Activated CD4-positive, CD25-positive, alpha-beta regulatory T cell treated with anti-CD3 and anti-CD28 coated beads, Interleukin-2, amount 50 U/mL, for 24 hours (primary cell): ENCODE measurements at regions not wholly inside any gene's neighbourhood (a gene's known extent, or its start where the extent isn't known, plus 50 kb on each side); places are given as distances from the start of the nearest gene placed in this dataset.
"Not testable (repeated sequence)": the region's sequence is repeated elsewhere in the genome, so short reads cannot be mapped to it uniquely, and the experiment has no call there.

Experiments
- ATAC-seq, 2 donors: fragments of 150-1000 bp; cut with Tn5 transposase; one replicate each; pipeline ENCODE4 v1.10.0; 2021; ENCODE audit warnings: mild to moderate bottlenecking in 1 of 2, moderate library complexity in 1 of 2

- no peak for ATAC-seq
These were observed 1064.9 kb downstream of the SLITRK5 start for GRCh38 chr13:88736026-88736425.

- ATAC-seq, result no peak
These were observed 1068.0 kb downstream of the SLITRK5 start for GRCh38 chr13:88739195-88739594.

- ATAC-seq, result no peak
These were observed 1073.1 kb downstream of the SLITRK5 start for GRCh38 chr13:88744289-88744688.

- no peak for ATAC-seq
These were observed 1073.8 kb downstream of the SLITRK5 start for GRCh38 chr13:88745011-88745410.

GRCh38 chr13:88752041-88752440, 1080.9 kb downstream of the SLITRK5 start:
- no peak for ATAC-seq

GRCh38 chr13:88754141-88754540, 1083.0 kb downstream of the SLITRK5 start:
- ATAC-seq, result no peak

- no peak for ATAC-seq
These were observed 1090.0 kb downstream of the SLITRK5 start for GRCh38 chr13:88761145-88761544.

GRCh38 chr13:88764103-88764502, 1092.9 kb downstream of the SLITRK5 start:
- no peak for ATAC-seq

GRCh38 chr13:88800505-88800904, 1129.3 kb downstream of the SLITRK5 start:
- no peak for ATAC-seq

- ATAC-seq, result no peak
These were observed 1130.2 kb downstream of the SLITRK5 start for GRCh38 chr13:88801361-88801760.

GRCh38 chr13:88802886-88803285, 1131.7 kb downstream of the SLITRK5 start:
- ATAC-seq, result no peak

- peak in 1 of 2 donors; percentile 55 for ATAC-seq
These were observed 1135.3 kb downstream of the SLITRK5 start for GRCh38 chr13:88806438-88806837.

GRCh38 chr13:88817560-88817959, 1146.4 kb downstream of the SLITRK5 start:
- ATAC-seq, result peak in 1 of 2 donors; percentile 32

- ATAC-seq, result no peak
These were observed 1151.9 kb downstream of the SLITRK5 start for GRCh38 chr13:88823114-88823513.

GRCh38 chr13:88824218-88824617, 1153.0 kb downstream of the SLITRK5 start:
- ATAC-seq, result no peak

GRCh38 chr13:88840085-88840484, 1168.9 kb downstream of the SLITRK5 start:
- no peak for ATAC-seq

GRCh38 chr13:88852293-88852692, 1181.1 kb downstream of the SLITRK5 start:
- not testable (repeated sequence) for ATAC-seq

GRCh38 chr13:88857256-88857655, 1186.1 kb downstream of the SLITRK5 start:
- ATAC-seq, result no peak

- no peak for ATAC-seq
These were observed 1191.0 kb downstream of the SLITRK5 start for GRCh38 chr13:88862095-88862620.

- no peak for ATAC-seq
These were observed 1191.9 kb downstream of the SLITRK5 start for GRCh38 chr13:88863116-88863515.

GRCh38 chr13:88866195-88866594, 1195.0 kb downstream of the SLITRK5 start:
- ATAC-seq, result no peak

- no peak for ATAC-seq
These were observed 1212.6 kb downstream of the SLITRK5 start for GRCh38 chr13:88883741-88884140.

- no peak for ATAC-seq
These were observed 1216.0 kb downstream of the SLITRK5 start for GRCh38 chr13:88887045-88887662.

- no peak for ATAC-seq
These were observed 1224.2 kb downstream of the SLITRK5 start for GRCh38 chr13:88895261-88895941.
